ENCODE measurements at regions not wholly inside any gene's neighbourhood (a gene's known extent, or its start where the extent isn't known, plus 50 kb on each side); places are given as distances from the start of the nearest gene placed in this dataset.
"Not testable (repeated sequence)": the region's sequence is repeated elsewhere in the genome, so short reads cannot be mapped to it uniquely, and the experiment has no call there.

- no TSS peak for BruUV-seq (replicated peaks)
- POLR2A ChIA-PET (ENCODE audit: unreplicated experiment): no interaction called here
- H3K27ac ChIP-seq: no peak overlapping the region
- no peaks in the 10 kb centered on the region for H3K9me2 ChIP-seq (ENCODE audit: insufficient read depth)
- no peak overlapping the region for H2AFZ ChIP-seq
- no peaks in the 10 kb centered on the region for H3K4me1 ChIP-seq (replicated peaks; ENCODE audit: insufficient read depth)
- H3K27me3 ChIP-seq (ENCODE audit: insufficient read depth, low read depth): no peaks in the 10 kb centered on the region
- intact Hi-C loops (cut with micrococcal nuclease; ENCODE audit: unreplicated experiment): no loop called here
- no peaks in the 10 kb centered on the region for H3K36me3 ChIP-seq (ENCODE audit: low read depth)
- CTCF ChIA-PET: no interaction called here
- DNase-seq: no peak
- no peaks in the 10 kb centered on the region for H3F3A ChIP-seq (ENCODE audit: insufficient read depth, low read depth)
- no peaks in the 10 kb centered on the region for H4K20me1 ChIP-seq (ENCODE audit: insufficient read depth)
- H3K4me3 ChIP-seq: no peak overlapping the region
- H3K79me2 ChIP-seq (ENCODE audit: low read depth): no peaks in the 10 kb centered on the region
- TF ChIP-seq CTCF (conservative IDR thresholded peaks at IDR 0.05) (no peak), EZH2 (IDR thresholded peaks at IDR 0.05; ENCODE audit: low read depth) (no peak)
- H3K4me2 ChIP-seq: no peak overlapping the region
- no peaks in the 10 kb centered on the region for H3K9me3 ChIP-seq (ENCODE audit: insufficient read depth, low read depth)
Measured at GRCh38 chr14:48035836-48036235, 360.4 kb upstream of the MDGA2 start.

- Histone ChIP-seq H3K4me2 (no peak overlapping the region), H3K9me3 (ENCODE audit: insufficient read depth, low read depth) (no peaks in the 10 kb centered on the region), H4K20me1 (ENCODE audit: insufficient read depth) (no peaks in the 10 kb centered on the region), H3K4me3 (no peak overlapping the region), H3K9me2 (ENCODE audit: insufficient read depth) (no peaks in the 10 kb centered on the region), H3F3A (ENCODE audit: insufficient read depth, low read depth) (no peaks in the 10 kb centered on the region), H3K27me3 (ENCODE audit: insufficient read depth, low read depth) (no peaks in the 10 kb centered on the region), H3K79me2 (ENCODE audit: low read depth) (no peaks in the 10 kb centered on the region), H3K36me3 (ENCODE audit: low read depth) (no peaks in the 10 kb centered on the region), H2AFZ (no peak overlapping the region), H3K27ac (no peak overlapping the region), H3K4me1 (replicated peaks; ENCODE audit: insufficient read depth) (no peaks in the 10 kb centered on the region)
- no peak for DNase-seq
- CTCF ChIA-PET: no interaction called here
- no TSS peak for BruUV-seq (replicated peaks)
- intact Hi-C loops (cut with micrococcal nuclease; ENCODE audit: unreplicated experiment): no loop called here
- POLR2A ChIA-PET (ENCODE audit: unreplicated experiment): no interaction called here
- TF ChIP-seq CTCF (conservative IDR thresholded peaks at IDR 0.05) (no peak), EZH2 (IDR thresholded peaks at IDR 0.05; ENCODE audit: low read depth) (no peak)
Measured at GRCh38 chr14:48027115-48027514, 351.7 kb upstream of the MDGA2 start.

- Histone ChIP-seq H3K79me2 (ENCODE audit: low read depth) (no peaks in the 10 kb centered on the region), H3F3A (ENCODE audit: insufficient read depth, low read depth) (no peaks in the 10 kb centered on the region), H3K4me2 (no peak overlapping the region), H3K27me3 (ENCODE audit: insufficient read depth, low read depth) (no peaks in the 10 kb centered on the region), H3K4me1 (replicated peaks; ENCODE audit: insufficient read depth) (no peaks in the 10 kb centered on the region), H3K27ac (no peak overlapping the region), H3K9me3 (ENCODE audit: insufficient read depth, low read depth) (no peaks in the 10 kb centered on the region), H4K20me1 (ENCODE audit: insufficient read depth) (no peaks in the 10 kb centered on the region), H2AFZ (no peak overlapping the region), H3K9me2 (ENCODE audit: insufficient read depth) (no peaks in the 10 kb centered on the region), H3K4me3 (no peak overlapping the region), H3K36me3 (ENCODE audit: low read depth) (no peaks in the 10 kb centered on the region)
- DNase-seq: no peak
- no peak for TF ChIP-seq CTCF (conservative IDR thresholded peaks at IDR 0.05)
- intact Hi-C loops (cut with micrococcal nuclease; ENCODE audit: unreplicated experiment): no loop called here
- BruUV-seq (replicated peaks): no TSS peak
- ChIA-PET CTCF (no interaction called here), POLR2A (ENCODE audit: unreplicated experiment) (no interaction called here)
Measured at GRCh38 chr14:48023881-48024280, 348.5 kb upstream of the MDGA2 start.

- H3K4me3 ChIP-seq; H3K27ac ChIP-seq; H3K4me2 ChIP-seq; H3K4me1 ChIP-seq (replicated peaks; ENCODE audit: insufficient read depth); H3K9me2 ChIP-seq (ENCODE audit: insufficient read depth); H3K36me3 ChIP-seq (ENCODE audit: low read depth); H4K20me1 ChIP-seq (ENCODE audit: insufficient read depth); BruUV-seq (replicated peaks); H2AFZ ChIP-seq; DNase-seq; intact Hi-C loops (cut with micrococcal nuclease; ENCODE audit: unreplicated experiment); POLR2A ChIA-PET (ENCODE audit: unreplicated experiment); H3F3A ChIP-seq (ENCODE audit: insufficient read depth, low read depth); H3K79me2 ChIP-seq (ENCODE audit: low read depth); H3K9me3 ChIP-seq (ENCODE audit: insufficient read depth, low read depth); H3K27me3 ChIP-seq (ENCODE audit: insufficient read depth, low read depth); CTCF ChIA-PET: not testable (repeated sequence)
Measured at GRCh38 chr14:48011484-48011883, 336.1 kb upstream of the MDGA2 start.

Data from PC-9 (cell line).